H1 (cell line): ENCODE measurements at regions not wholly inside any gene's neighbourhood (a gene's known extent, or its start where the extent isn't known, plus 50 kb on each side); places are given as distances from the start of the nearest gene placed in this dataset.

Source experiments
- CTCF ChIA-PET: fragments of 300-600 bp; sonication (Branson Sonifier 250); formaldehyde crosslinking; loops from one replicate; lab custom pipeline; 2021; ENCODE audit not compliant: partially characterized antibody; lab: Charles Lee
- POLR2A ChIA-PET: fragments of 300-600 bp; sonication (Branson Sonifier 250); formaldehyde crosslinking; loops from one replicate; lab custom pipeline; 2021; ENCODE audit warnings: inconsistent platforms; ENCODE audit not compliant: partially characterized antibody; lab: Charles Lee
- DNase-seq, 2 experiments: peaks; one replicate each; pipeline versions ENCODE4 v3.0.0 to v3.0.0-alpha.2; 2010 to 2022; ENCODE audit warnings: low spot score in 2 of 2, low read depth in 1 of 2, mixed read lengths in 1 of 2
- FAIRE-seq: peaks from 2 replicates; lab custom pipeline; 2011; peaks lifted over from hg19 to GRCh38; lab: Jason Lieb, UNC
- H2AFZ ChIP-seq: 2 replicates; pipeline ENCODE4 v1.8.1; 2012; ENCODE audit warnings: low read length, inconsistent platforms
- H2AK5ac ChIP-seq: 2 replicates; pipeline ENCODE4 v1.6.1; 2013; ENCODE audit warnings: low read depth, low read length
- H2BK120ac ChIP-seq: replicated peaks from 2 replicates; pipeline ENCODE3; 2013; ENCODE audit warnings: low read depth, low read length, inconsistent platforms
- H2BK12ac ChIP-seq: 2 replicates; pipeline ENCODE4 v1.6.1; 2013; ENCODE audit warnings: low read depth, low read length
- H2BK15ac ChIP-seq: 2 replicates; pipeline ENCODE4 v1.6.1; 2013; ENCODE audit warnings: low read length
- H2BK20ac ChIP-seq: 2 replicates; pipeline ENCODE4 v1.6.1; 2013; ENCODE audit warnings: low read length
- H2BK5ac ChIP-seq: 2 replicates; pipeline ENCODE4 v1.6.1; 2013; ENCODE audit warnings: low read depth, low read length
- H3K14ac ChIP-seq: 2 replicates; pipeline ENCODE4 v1.6.1; 2013; ENCODE audit warnings: inconsistent platforms; ENCODE audit not compliant: insufficient read length
- H3K18ac ChIP-seq: 2 replicates; pipeline ENCODE4 v1.6.1; 2013; ENCODE audit warnings: low read length; ENCODE audit errors: extremely low read depth
- H3K23ac ChIP-seq: 2 replicates; pipeline ENCODE4 v1.6.1; 2013; ENCODE audit warnings: inconsistent platforms; ENCODE audit not compliant: insufficient read length
- H3K23me2 ChIP-seq: 2 replicates; pipeline ENCODE4 v1.6.1; 2013; ENCODE audit warnings: low read depth, low read length
- H3K27ac ChIP-seq: 2 replicates; pipeline ENCODE4 v1.6.1; 2011; ENCODE audit warnings: low read depth, low read length, inconsistent platforms
- H3K27me3 ChIP-seq, 4 experiments: replicated peaks in 1 of 4; 1 replicate in 1 of 4; 2 replicates in 3 of 4; pipeline versions ENCODE4 v1.6.1 to v1.8.1; 2011 to 2013; ENCODE audit warnings: low read length in 3 of 4, mild to moderate bottlenecking in 3 of 4, inconsistent platforms in 2 of 4, mixed read lengths in 2 of 4, moderate library complexity in 1 of 4; ENCODE audit not compliant: control insufficient read depth in 3 of 4, insufficient read depth in 3 of 4; ENCODE audit errors: extremely low read depth in 1 of 4
- H3K36me3 ChIP-seq, 4 experiments: 2 replicates each; pipeline versions ENCODE4 v1.6.1 to v1.8.1; 2011 to 2013; ENCODE audit warnings: mild to moderate bottlenecking in 4 of 4, low read length in 3 of 4, moderate library complexity in 2 of 4, control low read depth in 1 of 4, inconsistent platforms in 1 of 4; ENCODE audit not compliant: insufficient read depth in 4 of 4, control insufficient read depth in 2 of 4
- H3K4ac ChIP-seq: replicated peaks from 2 replicates; pipeline ENCODE3; 2013; ENCODE audit warnings: low read length, low read depth, mixed read lengths, inconsistent platforms; ENCODE audit not compliant: insufficient read length
- H3K4me1 ChIP-seq, 4 experiments: replicated peaks in 1 of 4; 1 replicate in 1 of 4; 2 replicates in 3 of 4; pipeline versions ENCODE4 v1.6.1 to v1.8.1; 2011 to 2013; ENCODE audit warnings: low read length in 3 of 4, inconsistent platforms in 2 of 4, mixed read lengths in 1 of 4; ENCODE audit not compliant: insufficient read depth in 4 of 4, control insufficient read depth in 3 of 4
- H3K4me2 ChIP-seq, 2 experiments: 2 replicates each; pipeline versions ENCODE4 v1.6.1 to v1.8.1; 2011 to 2013; ENCODE audit warnings: low read depth in 2 of 2, low read length in 2 of 2, control low read depth in 1 of 2, inconsistent platforms in 1 of 2, mild to moderate bottlenecking in 1 of 2; ENCODE audit not compliant: insufficient read depth in 1 of 2
- H3K4me3 ChIP-seq, 4 experiments: fragments of 200-600, 300-600 bp in 1 of 4; sonication (generic), shearing (Covaris generic), sonication (Bioruptor Twin) in 1 of 4; 2 replicates each; pipeline versions ENCODE4 v1.5.1 to v1.8.1; 2011 to 2016; ENCODE audit warnings: low read length in 4 of 4, low read depth in 3 of 4, control low read depth in 2 of 4, inconsistent platforms in 2 of 4, mild to moderate bottlenecking in 2 of 4, mixed read lengths in 1 of 4, moderate library complexity in 1 of 4; ENCODE audit not compliant: insufficient read depth in 2 of 4; ENCODE audit errors: extremely low read depth in 1 of 4
- H3K56ac ChIP-seq: replicated peaks from 2 replicates; pipeline ENCODE3; 2013; ENCODE audit warnings: low read depth, mild to moderate bottlenecking, mixed read lengths, low read length, inconsistent platforms; ENCODE audit not compliant: insufficient read length
- H3K79me1 ChIP-seq: 2 replicates; pipeline ENCODE4 v1.6.1; 2013; ENCODE audit warnings: low read depth, low read length, control low read depth
- H3K79me2 ChIP-seq, 2 experiments: 2 replicates each; pipeline versions ENCODE4 v1.6.1 to v1.8.1; 2012 to 2013; ENCODE audit warnings: low read length in 2 of 2, mild to moderate bottlenecking in 2 of 2, inconsistent platforms in 1 of 2; ENCODE audit not compliant: insufficient read depth in 2 of 2, control insufficient read depth in 1 of 2
- H3K9ac ChIP-seq, 4 experiments: replicated peaks in 1 of 4; 1 replicate in 1 of 4; 2 replicates in 3 of 4; pipeline versions ENCODE4 v1.6.1 to v1.8.1; 2011 to 2013; ENCODE audit warnings: low read depth in 3 of 4, low read length in 3 of 4, control low read depth in 2 of 4, mild to moderate bottlenecking in 2 of 4, moderate library complexity in 2 of 4, inconsistent platforms in 1 of 4; ENCODE audit errors: extremely low read depth in 1 of 4
- H3K9me3 ChIP-seq, 2 experiments: 2 replicates each; pipeline versions ENCODE4 v1.6.1 to v1.8.1; 2012 to 2013; ENCODE audit warnings: mild to moderate bottlenecking in 2 of 2, moderate library complexity in 2 of 2, control low read depth in 1 of 2, inconsistent platforms in 1 of 2, low read depth in 1 of 2, low read length in 1 of 2, mixed read lengths in 1 of 2; ENCODE audit not compliant: insufficient read depth in 2 of 2
- H4K20me1 ChIP-seq, 2 experiments: replicated peaks in 1 of 2; 2 replicates each; pipeline versions ENCODE3 to v1.8.1; 2011 to 2013; ENCODE audit warnings: inconsistent platforms in 2 of 2, low read length in 2 of 2, mild to moderate bottlenecking in 1 of 2; ENCODE audit not compliant: insufficient read depth in 2 of 2, control insufficient read depth in 1 of 2
- H4K5ac ChIP-seq: 2 replicates; pipeline ENCODE4 v1.6.1; 2013; ENCODE audit warnings: low read length, low read depth, mixed read lengths, inconsistent platforms; ENCODE audit not compliant: insufficient read length
- H4K8ac ChIP-seq: 2 replicates; pipeline ENCODE4 v1.8.0; 2013; ENCODE audit warnings: mild to moderate bottlenecking, moderate library complexity, low read length, inconsistent platforms; ENCODE audit not compliant: insufficient read depth; ENCODE audit errors: extremely low read depth
- H4K91ac ChIP-seq: replicated peaks from 2 replicates; pipeline ENCODE3; 2013; ENCODE audit warnings: low read length, mixed read lengths, inconsistent platforms; ENCODE audit not compliant: insufficient read length
- BRCA1 ChIP-seq: IDR thresholded peaks from 2 replicates; pipeline ENCODE4 v1.6.1; 2012; ENCODE audit warnings: low read depth, low read length, improper control_type of control experiment
- EZH2 ChIP-seq: fragments of 200-600 bp; sonication (generic); IDR thresholded peaks from 2 replicates; pipeline ENCODE4 v1.7.1; 2012; ENCODE audit warnings: low read depth, mild to moderate bottlenecking, moderate library complexity, low read length, inconsistent platforms; ENCODE audit not compliant: severe bottlenecking
- RAD21 ChIP-seq, 2 experiments: IDR thresholded peaks in 1 of 2; conservative IDR thresholded peaks in 1 of 2; 2 replicates each; pipeline ENCODE4 v1.6.1; 2011; ENCODE audit warnings: low read depth in 2 of 2, low read length in 2 of 2, improper control_type of control experiment in 1 of 2, inconsistent platforms in 1 of 2, mild to moderate bottlenecking in 1 of 2, moderate library complexity in 1 of 2
- ZNF274 ChIP-seq: IDR thresholded peaks from 2 replicates; pipeline ENCODE4 v1.7.0; 2012; ENCODE audit warnings: low read length, borderline replicate concordance; ENCODE audit errors: extremely low read depth
- WGBS, 2 experiments: shearing (Covaris generic) in 1 of 2; methylation state at CpG; one replicate each; pipeline versions ENCODE4 v1.1.6 to v1.1.7; 2013 to 2015; ENCODE audit warnings: low lambda C conversion rate in 2 of 2, mixed read lengths in 2 of 2, inconsistent platforms in 1 of 2, low coverage in 1 of 2, missing lambda C conversion rate in 1 of 2; ENCODE audit not compliant: insufficient replicate concordance in 2 of 2, insufficient coverage in 1 of 2, insufficient read length in 1 of 2; ENCODE audit errors: extremely low coverage in 1 of 2, missing lambda C conversion rate in 1 of 2; 5-methylcytosine and 5-hydroxymethylcytosine counted together

DNA sequence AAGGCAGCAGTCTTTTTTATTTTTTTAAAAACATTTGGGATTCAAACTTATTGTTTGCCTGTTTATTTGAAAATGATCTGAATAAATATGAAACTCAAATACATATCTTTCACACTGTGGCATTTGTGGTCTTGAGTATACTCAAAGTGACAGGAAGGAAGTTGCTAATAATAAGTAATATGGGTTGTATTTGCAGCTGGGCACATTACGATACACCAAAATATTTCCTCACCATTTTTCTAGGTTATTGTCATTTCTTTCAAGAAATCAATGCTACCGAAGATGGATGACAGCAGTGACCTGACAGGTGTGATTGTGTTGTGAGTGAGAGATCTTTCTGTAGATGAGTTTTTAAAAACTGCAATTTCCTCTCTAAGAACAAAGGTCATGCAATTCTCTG, 665.7 kb downstream of the CDH8 start:
- Histone ChIP-seq H2BK5ac (no peak overlapping the region), H3K36me3 (no peaks in the 10 kb centered on the region), H3K4ac (no peak overlapping the region), H2AK5ac (no peak overlapping the region), H2BK12ac (no peak overlapping the region), H3K9ac (no peak overlapping the region), H4K5ac (no peak overlapping the region), H2BK20ac (no peak overlapping the region), H4K91ac (no peak overlapping the region), H3K79me2 (no peaks in the 10 kb centered on the region), H3K4me2 (no peak overlapping the region), H3K27ac (no peak overlapping the region), H3K23ac (no peak overlapping the region), H4K8ac (no peak overlapping the region), H3K14ac (no peak overlapping the region), H3K56ac (no peak overlapping the region), H2BK15ac (no peak overlapping the region), H3K27me3 (no peaks in the 10 kb centered on the region), H2AFZ (no peak overlapping the region), H3K23me2 (no peaks in the 10 kb centered on the region), H3K79me1 (no peaks in the 10 kb centered on the region), H3K18ac (no peak overlapping the region), H3K4me3 (no peak overlapping the region), H3K9me3 (no peaks in the 10 kb centered on the region), H3K4me1 (no peaks in the 10 kb centered on the region), H2BK120ac (no peak overlapping the region), H4K20me1 (no peaks in the 10 kb centered on the region)
- WGBS, 2 experiments = 93% methylated on average over 2 of the region's 2 CpGs; no CpG with 5 or more reads in 1 of the 2 experiments
- TF ChIP-seq BRCA1 (no peak), EZH2 (no peak), RAD21 (IDR thresholded peaks at IDR 0.05 in 1 of 2, conservative IDR thresholded peaks at IDR 0.05 in 1 of 2; ENCODE audit: low read depth in 2 of 2, low read length in 2 of 2) (no peak), ZNF274 (no peak)
- POLR2A ChIA-PET = no interaction called here
- CTCF ChIA-PET = no interaction called here
- FAIRE-seq = no peak
- DNase-seq = no peak
